Astrocyte (in vitro differentiated cells and primary cell): ENCODE measurements at regions not wholly inside any gene's neighbourhood (a gene's known extent, or its start where the extent isn't known, plus 50 kb on each side); places are given as distances from the start of the nearest gene placed in this dataset.

ENCODE experiments used
- EZH2 ChIP-seq: IDR thresholded peaks from 2 replicates; pipeline ENCODE4 v1.6.1; 2012; ENCODE audit warnings: mild to moderate bottlenecking, low read length, inconsistent platforms; ENCODE audit not compliant: insufficient read depth
- TF ChIP-seq, protein P1 (sequence below): IDR thresholded peaks from 2 replicates; pipeline ENCODE4 v1.5.1; 2011; ENCODE audit warnings: low read depth, mild to moderate bottlenecking, inconsistent platforms, low read length, moderate library complexity; ENCODE audit not compliant: insufficient read depth

DNA sequence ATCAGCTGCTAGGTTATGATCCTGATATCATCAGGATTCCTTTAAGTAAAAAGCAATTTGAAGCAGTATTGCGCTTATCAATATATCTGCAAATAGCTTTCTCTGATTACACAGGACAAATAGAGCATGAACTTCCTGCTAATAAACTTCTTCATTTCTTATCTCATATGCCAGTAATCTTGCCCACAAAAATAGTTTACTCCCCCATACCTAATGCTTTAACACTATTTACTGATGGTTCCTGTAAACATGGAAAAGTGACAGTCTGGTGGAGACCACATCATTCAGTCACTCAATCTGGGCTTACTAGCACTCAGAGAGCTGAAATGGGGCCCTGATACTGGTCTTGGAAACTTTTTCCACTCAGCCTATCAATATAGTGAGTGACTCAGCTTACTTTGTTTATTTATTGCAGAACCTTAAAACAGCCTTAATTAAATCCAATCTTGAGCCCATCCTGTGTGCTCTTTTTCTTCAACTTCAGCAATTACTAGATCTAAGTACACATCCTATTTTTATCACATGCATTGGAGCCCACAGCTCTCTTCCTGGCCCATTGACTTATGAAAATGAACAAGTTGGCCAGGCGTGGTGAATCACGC is 1464.3 kb downstream of the UQCRFS1 start:
- TF ChIP-seq, protein P1, sequence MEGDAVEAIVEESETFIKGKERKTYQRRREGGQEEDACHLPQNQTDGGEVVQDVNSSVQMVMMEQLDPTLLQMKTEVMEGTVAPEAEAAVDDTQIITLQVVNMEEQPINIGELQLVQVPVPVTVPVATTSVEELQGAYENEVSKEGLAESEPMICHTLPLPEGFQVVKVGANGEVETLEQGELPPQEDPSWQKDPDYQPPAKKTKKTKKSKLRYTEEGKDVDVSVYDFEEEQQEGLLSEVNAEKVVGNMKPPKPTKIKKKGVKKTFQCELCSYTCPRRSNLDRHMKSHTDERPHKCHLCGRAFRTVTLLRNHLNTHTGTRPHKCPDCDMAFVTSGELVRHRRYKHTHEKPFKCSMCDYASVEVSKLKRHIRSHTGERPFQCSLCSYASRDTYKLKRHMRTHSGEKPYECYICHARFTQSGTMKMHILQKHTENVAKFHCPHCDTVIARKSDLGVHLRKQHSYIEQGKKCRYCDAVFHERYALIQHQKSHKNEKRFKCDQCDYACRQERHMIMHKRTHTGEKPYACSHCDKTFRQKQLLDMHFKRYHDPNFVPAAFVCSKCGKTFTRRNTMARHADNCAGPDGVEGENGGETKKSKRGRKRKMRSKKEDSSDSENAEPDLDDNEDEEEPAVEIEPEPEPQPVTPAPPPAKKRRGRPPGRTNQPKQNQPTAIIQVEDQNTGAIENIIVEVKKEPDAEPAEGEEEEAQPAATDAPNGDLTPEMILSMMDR = no peak
- no peak for TF ChIP-seq EZH2
